Endothelial cell of umbilical vein (primary cell): ENCODE measurements at regions not wholly inside any gene's neighbourhood (a gene's known extent, or its start where the extent isn't known, plus 50 kb on each side); places are given as distances from the start of the nearest gene placed in this dataset.

Experiments
- CTCF ChIP-seq, 2 donors: IDR thresholded peaks; 1 replicate in 1 of 2; 2 replicates in 1 of 2; pipeline ENCODE4 v1.5.1; 2011; ENCODE audit warnings: low read length in 2 of 2, mild to moderate bottlenecking in 2 of 2, moderate library complexity in 2 of 2, control low read depth in 1 of 2, inconsistent platforms in 1 of 2, low read depth in 1 of 2; ENCODE audit not compliant: insufficient read depth in 1 of 2; ENCODE audit errors: extremely low read depth in 1 of 2
- EZH2 ChIP-seq: IDR thresholded peaks from 2 replicates; pipeline ENCODE4 v1.6.1; 2012; ENCODE audit warnings: borderline replicate concordance, low read depth, mild to moderate bottlenecking, moderate library complexity, low read length, inconsistent platforms; ENCODE audit not compliant: severe bottlenecking
- JUN ChIP-seq: IDR thresholded peaks from 2 replicates; pipeline ENCODE4 v1.6.1; 2011; ENCODE audit warnings: borderline replicate concordance, low read depth; ENCODE audit not compliant: insufficient read length, insufficient read depth
- POLR2A ChIP-seq: IDR thresholded peaks from 2 replicates; pipeline ENCODE4 v1.6.1; 2012; ENCODE audit warnings: low read depth, mild to moderate bottlenecking, control low read depth, low read length
- POLR2AphosphoS5 ChIP-seq: IDR thresholded peaks from 2 replicates; pipeline ENCODE4 v1.6.1; 2012; ENCODE audit warnings: low read depth, mild to moderate bottlenecking, control low read depth, low read length, moderate library complexity; ENCODE audit not compliant: insufficient read depth

- TF ChIP-seq POLR2A, result no peak
- no peak for TF ChIP-seq POLR2AphosphoS5
- no peak for TF ChIP-seq CTCF (IDR thresholded peaks at IDR 0.05; ENCODE audit: extremely low read depth in 1 of 2, insufficient read depth in 1 of 2, low read depth in 1 of 2, low read length in 2 of 2)
- no peak for TF ChIP-seq EZH2
- no peak for TF ChIP-seq JUN
These were observed 120.8 kb upstream of the CDCA7L start for GRCh38 chr7:22066522-22066921.
